GM12878 (cell line): ENCODE measurements at regions not wholly inside any gene's neighbourhood (a gene's known extent, or its start where the extent isn't known, plus 50 kb on each side); places are given as distances from the start of the nearest gene placed in this dataset.

Experiments
- ATAC-seq: fragments of 200-7000 bp; cut with Tn5 transposase; 3 replicates; pipeline ENCODE4 v1.9.1; 2020; ENCODE audit warnings: mild to moderate bottlenecking, moderate library complexity
- BruUV-seq: library from RNA; stranded (reverse); fragments of 400-500 nt; replicated peaks from 2 replicates; lab custom pipeline; 2021; lab: Mats Ljungman, UMichigan
- CTCF ChIA-PET: fragments of 300-600 bp; sonication (Branson Sonifier 250); formaldehyde crosslinking; extraction: SDS; loops from one replicate; lab custom pipeline; 2021; ENCODE audit warnings: inconsistent platforms; lab: Yijun Ruan, JAX
- POLR2A ChIA-PET: fragments of 350-600 bp; formaldehyde crosslinking; extraction: SDS; loops from one replicate; lab custom pipeline; 2021; ENCODE audit warnings: inconsistent platforms; lab: Charles Lee
- RAD21 ChIA-PET: fragments of 300-600 bp; sonication (Branson Sonifier 250); formaldehyde crosslinking; loops from one replicate; lab custom pipeline; 2023; ENCODE audit warnings: antibody characterized with exemption; ENCODE audit not compliant: unreplicated experiment; lab: Charles Lee
- SMC1A ChIA-PET: fragments of 300-600 bp; sonication (Branson Sonifier 250); formaldehyde crosslinking; loops from one replicate; lab custom pipeline; 2023; ENCODE audit not compliant: unreplicated experiment, uncharacterized antibody; lab: Charles Lee
- DNase-seq: peaks from one replicate; pipeline ENCODE4 v3.0.0-alpha.2; 2011; ENCODE audit warnings: low read depth, low spot score
- FAIRE-seq: peaks from 3 replicates; lab custom pipeline; 2011; peaks lifted over from hg19 to GRCh38; lab: Jason Lieb, UNC
- H2AFZ ChIP-seq: 2 replicates; pipeline ENCODE4 v1.6.0; 2011; ENCODE audit warnings: low read depth, low read length, control low read depth; ENCODE audit not compliant: control insufficient read depth
- H3K27ac ChIP-seq: 2 replicates; pipeline ENCODE4 v1.5.1; 2011; ENCODE audit warnings: control low read depth; ENCODE audit not compliant: control insufficient read depth, insufficient read depth
- H3K27me3 ChIP-seq, 2 experiments: replicated peaks in 1 of 2; 2 replicates each; pipeline versions ENCODE4 v1.6.0 to v1.6.1; 2011; ENCODE audit warnings: low read length in 1 of 2; ENCODE audit not compliant: control insufficient read depth in 2 of 2, insufficient read depth in 2 of 2
- H3K36me3 ChIP-seq, 2 experiments: 2 replicates each; pipeline ENCODE4 v1.5.1; 2011; ENCODE audit warnings: low read length in 1 of 2; ENCODE audit not compliant: control insufficient read depth in 2 of 2, insufficient read depth in 2 of 2
- H3K4me1 ChIP-seq: 2 replicates; pipeline ENCODE4 v1.6.1; 2011; ENCODE audit warnings: mild to moderate bottlenecking, low read length, moderate library complexity, mixed read lengths; ENCODE audit not compliant: control insufficient read depth, insufficient read depth
- H3K4me2 ChIP-seq: 2 replicates; pipeline ENCODE4 v1.6.0; 2011; ENCODE audit warnings: control low read depth; ENCODE audit not compliant: control insufficient read depth, insufficient read depth
- H3K4me3 ChIP-seq: fragments of 200-600 bp; sonication (generic); 2 replicates; pipeline ENCODE4 v1.5.1; 2016
- H3K79me2 ChIP-seq: 2 replicates; pipeline ENCODE4 v1.6.0; 2011; ENCODE audit warnings: low read length; ENCODE audit not compliant: control insufficient read depth, insufficient read depth
- H3K9ac ChIP-seq: 2 replicates; pipeline ENCODE4 v1.8.0; 2011; ENCODE audit warnings: low read length, control low read depth, mixed read lengths; ENCODE audit not compliant: control insufficient read depth, insufficient read depth
- H3K9me3 ChIP-seq: replicated peaks from 3 replicates; pipeline ENCODE4 v1.5.1; 2011; ENCODE audit warnings: mild to moderate bottlenecking, low read length; ENCODE audit not compliant: control insufficient read depth, insufficient read depth
- H4K20me1 ChIP-seq: 2 replicates; pipeline ENCODE4 v1.6.0; 2011; ENCODE audit not compliant: control insufficient read depth, insufficient read depth
- BACH1 ChIP-seq: fragments of 450-650 bp; IDR thresholded peaks from 2 replicates; pipeline ENCODE4 v1.6.1; 2017; ENCODE audit warnings: mild to moderate bottlenecking, borderline replicate concordance
- CBX3 ChIP-seq: fragments of 200-600 bp; sonication (generic); IDR thresholded peaks from 2 replicates; pipeline ENCODE4 v1.6.1; 2016; ENCODE audit warnings: low read depth, borderline replicate concordance
- FOXK2 ChIP-seq: fragments of 450-650 bp; IDR thresholded peaks from 2 replicates; pipeline ENCODE4 v1.6.1; 2017; ENCODE audit warnings: mild to moderate bottlenecking, moderate library complexity
- FOXM1 ChIP-seq: IDR thresholded peaks from 2 replicates; pipeline ENCODE4 v1.6.1; 2012; ENCODE audit warnings: low read depth, mild to moderate bottlenecking, inconsistent platforms, low read length, moderate library complexity
- MTA3 ChIP-seq: IDR thresholded peaks from 2 replicates; pipeline ENCODE4 v1.6.1; 2012; ENCODE audit warnings: low read length, inconsistent platforms, borderline replicate concordance
- MYC ChIP-seq: IDR thresholded peaks from 2 replicates; pipeline ENCODE4 v1.6.1; 2011; ENCODE audit warnings: mild to moderate bottlenecking, low read length, moderate library complexity, inconsistent platforms; ENCODE audit not compliant: insufficient read depth, insufficient replicate concordance, insufficient read length, severe bottlenecking
- NFYB ChIP-seq: IDR thresholded peaks from 2 replicates; pipeline ENCODE4 v1.6.1; 2011; ENCODE audit warnings: low read depth, mild to moderate bottlenecking, low read length, improper control_type of control experiment, moderate library complexity; ENCODE audit not compliant: insufficient read depth
- POLR2AphosphoS2 ChIP-seq: IDR thresholded peaks from 2 replicates; pipeline ENCODE4 v1.6.1; 2011; ENCODE audit warnings: low read depth, mild to moderate bottlenecking, low read length, improper control_type of control experiment, moderate library complexity
- RBBP5 ChIP-seq: fragments of 200-600 bp; sonication (generic); conservative IDR thresholded peaks from 2 replicates; pipeline ENCODE4 v1.6.1; 2016
- SIX5 ChIP-seq: IDR thresholded peaks from 2 replicates; pipeline ENCODE4 v1.6.1; 2011; ENCODE audit warnings: mild to moderate bottlenecking, low read depth, low read length, moderate library complexity; ENCODE audit not compliant: severe bottlenecking
- SMARCA5 ChIP-seq: fragments of 450-650 bp; IDR thresholded peaks from 2 replicates; pipeline ENCODE4 v1.6.1; 2017; ENCODE audit warnings: mild to moderate bottlenecking
- SREBF1 ChIP-seq: IDR thresholded peaks from 2 replicates; pipeline ENCODE4 v1.6.1; 2012; ENCODE audit warnings: mild to moderate bottlenecking, low read length
- ZNF622 ChIP-seq: fragments of 450-650 bp; IDR thresholded peaks from 2 replicates; pipeline ENCODE4 v1.6.1; 2017; ENCODE audit warnings: mild to moderate bottlenecking, inconsistent platforms
- ZSCAN29 ChIP-seq: fragments of 450-650 bp; IDR thresholded peaks from 2 replicates; pipeline ENCODE4 v1.6.1; 2017; ENCODE audit warnings: mild to moderate bottlenecking, moderate library complexity
- in situ Hi-C: fragments of 300-500 bp; cut with MboI; formaldehyde crosslinking; loops from 9 replicates; pipeline ENCODE4 v1.14.3; 2018; ENCODE audit warnings: mixed read lengths
- intact Hi-C: fragments of 100-400 bp; cut with micrococcal nuclease; formaldehyde crosslinking; loops from one replicate; pipeline ENCODE4 v1.14.2; 2022; ENCODE audit not compliant: unreplicated experiment
- TF ChIP-seq, protein P1 (sequence below): IDR thresholded peaks from 2 replicates; pipeline ENCODE4 v1.6.1; 2012; ENCODE audit warnings: low read depth, low read length, improper control_type of control experiment
- TF ChIP-seq, protein P2 (sequence below): fragments of 450-650 bp; IDR thresholded peaks from 2 replicates; pipeline ENCODE4 v1.6.1; 2017; ENCODE audit warnings: antibody characterized with exemption, mild to moderate bottlenecking, moderate library complexity
- TF ChIP-seq, protein P3 (sequence below): IDR thresholded peaks from 2 replicates; pipeline ENCODE4 v1.6.1; 2011; ENCODE audit warnings: borderline replicate concordance, low read depth, mild to moderate bottlenecking, moderate library complexity, low read length; ENCODE audit not compliant: insufficient read depth, poor library complexity, severe bottlenecking

DNA sequence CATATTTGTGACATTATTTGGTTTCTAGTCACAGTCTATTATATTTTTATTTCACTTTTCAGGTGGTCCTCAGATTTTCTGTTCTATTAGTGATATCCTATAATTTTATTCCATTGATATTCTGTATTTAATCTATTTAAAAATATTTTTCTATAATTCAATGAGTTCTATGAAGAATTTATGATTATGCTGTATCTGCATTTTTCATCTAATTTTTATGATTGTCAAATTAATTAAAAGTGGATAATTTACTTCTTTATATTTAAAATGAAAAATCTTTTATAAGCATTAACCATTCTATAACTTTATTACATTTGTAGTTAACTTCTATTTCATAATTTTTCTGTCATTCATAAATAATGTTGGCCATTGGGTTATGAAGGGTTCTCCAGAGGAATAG is 387.4 kb upstream of the LRRC7 start:
- ChIA-PET CTCF (no interaction called here), POLR2A (no interaction called here), RAD21 (no interaction called here), SMC1A (no interaction called here)
- H3K4me3 ChIP-seq, result no peak overlapping the region
- FAIRE-seq, result no peak
- no peaks in the 10 kb centered on the region for H3K36me3 ChIP-seq
- no peaks in the 10 kb centered on the region for H3K27me3 ChIP-seq
- H3K4me1 ChIP-seq, result no peaks in the 10 kb centered on the region
- no peak for ATAC-seq
- in situ Hi-C loops (no loop called here), intact Hi-C loops (no loop called here)
- no peaks in the 10 kb centered on the region for H3K9me3 ChIP-seq
- no peaks in the 10 kb centered on the region for H3K79me2 ChIP-seq
- TF ChIP-seq POLR2AphosphoS2, result no peak
- TF ChIP-seq, protein P1, sequence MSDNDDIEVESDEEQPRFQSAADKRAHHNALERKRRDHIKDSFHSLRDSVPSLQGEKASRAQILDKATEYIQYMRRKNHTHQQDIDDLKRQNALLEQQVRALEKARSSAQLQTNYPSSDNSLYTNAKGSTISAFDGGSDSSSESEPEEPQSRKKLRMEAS, result no peak
- TF ChIP-seq RBBP5, result no peak
- TF ChIP-seq, protein P2, sequence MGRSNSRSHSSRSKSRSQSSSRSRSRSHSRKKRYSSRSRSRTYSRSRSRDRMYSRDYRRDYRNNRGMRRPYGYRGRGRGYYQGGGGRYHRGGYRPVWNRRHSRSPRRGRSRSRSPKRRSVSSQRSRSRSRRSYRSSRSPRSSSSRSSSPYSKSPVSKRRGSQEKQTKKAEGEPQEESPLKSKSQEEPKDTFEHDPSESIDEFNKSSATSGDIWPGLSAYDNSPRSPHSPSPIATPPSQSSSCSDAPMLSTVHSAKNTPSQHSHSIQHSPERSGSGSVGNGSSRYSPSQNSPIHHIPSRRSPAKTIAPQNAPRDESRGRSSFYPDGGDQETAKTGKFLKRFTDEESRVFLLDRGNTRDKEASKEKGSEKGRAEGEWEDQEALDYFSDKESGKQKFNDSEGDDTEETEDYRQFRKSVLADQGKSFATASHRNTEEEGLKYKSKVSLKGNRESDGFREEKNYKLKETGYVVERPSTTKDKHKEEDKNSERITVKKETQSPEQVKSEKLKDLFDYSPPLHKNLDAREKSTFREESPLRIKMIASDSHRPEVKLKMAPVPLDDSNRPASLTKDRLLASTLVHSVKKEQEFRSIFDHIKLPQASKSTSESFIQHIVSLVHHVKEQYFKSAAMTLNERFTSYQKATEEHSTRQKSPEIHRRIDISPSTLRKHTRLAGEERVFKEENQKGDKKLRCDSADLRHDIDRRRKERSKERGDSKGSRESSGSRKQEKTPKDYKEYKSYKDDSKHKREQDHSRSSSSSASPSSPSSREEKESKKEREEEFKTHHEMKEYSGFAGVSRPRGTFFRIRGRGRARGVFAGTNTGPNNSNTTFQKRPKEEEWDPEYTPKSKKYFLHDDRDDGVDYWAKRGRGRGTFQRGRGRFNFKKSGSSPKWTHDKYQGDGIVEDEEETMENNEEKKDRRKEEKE, result no peak
- TF ChIP-seq SMARCA5, result no peak
- no peak for TF ChIP-seq NFYB
- TF ChIP-seq MYC, result no peak
- no peak for TF ChIP-seq ZSCAN29
- no peak for TF ChIP-seq MTA3
- TF ChIP-seq CBX3, result no peak
- TF ChIP-seq SREBF1, result no peak
- TF ChIP-seq, protein P3, sequence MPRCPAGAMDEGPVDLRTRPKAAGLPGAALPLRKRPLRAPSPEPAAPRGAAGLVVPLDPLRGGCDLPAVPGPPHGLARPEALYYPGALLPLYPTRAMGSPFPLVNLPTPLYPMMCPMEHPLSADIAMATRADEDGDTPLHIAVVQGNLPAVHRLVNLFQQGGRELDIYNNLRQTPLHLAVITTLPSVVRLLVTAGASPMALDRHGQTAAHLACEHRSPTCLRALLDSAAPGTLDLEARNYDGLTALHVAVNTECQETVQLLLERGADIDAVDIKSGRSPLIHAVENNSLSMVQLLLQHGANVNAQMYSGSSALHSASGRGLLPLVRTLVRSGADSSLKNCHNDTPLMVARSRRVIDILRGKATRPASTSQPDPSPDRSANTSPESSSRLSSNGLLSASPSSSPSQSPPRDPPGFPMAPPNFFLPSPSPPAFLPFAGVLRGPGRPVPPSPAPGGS, result no peak
- no peak for TF ChIP-seq FOXK2
- TF ChIP-seq SIX5, result no peak
- TF ChIP-seq FOXM1, result no peak
- TF ChIP-seq BACH1, result no peak
- TF ChIP-seq ZNF622, result no peak
- H3K9ac ChIP-seq, result no peak overlapping the region
- H2AFZ ChIP-seq, result no peak overlapping the region
- no peak for DNase-seq
- H3K4me2 ChIP-seq, result no peak overlapping the region
- no peaks in the 10 kb centered on the region for H4K20me1 ChIP-seq
- BruUV-seq, result no TSS peak
- H3K27ac ChIP-seq, result no peak overlapping the region
